ENCODE measurements at regions not wholly inside any gene's neighbourhood (a gene's known extent, or its start where the extent isn't known, plus 50 kb on each side); places are given as distances from the start of the nearest gene placed in this dataset.

DNA sequence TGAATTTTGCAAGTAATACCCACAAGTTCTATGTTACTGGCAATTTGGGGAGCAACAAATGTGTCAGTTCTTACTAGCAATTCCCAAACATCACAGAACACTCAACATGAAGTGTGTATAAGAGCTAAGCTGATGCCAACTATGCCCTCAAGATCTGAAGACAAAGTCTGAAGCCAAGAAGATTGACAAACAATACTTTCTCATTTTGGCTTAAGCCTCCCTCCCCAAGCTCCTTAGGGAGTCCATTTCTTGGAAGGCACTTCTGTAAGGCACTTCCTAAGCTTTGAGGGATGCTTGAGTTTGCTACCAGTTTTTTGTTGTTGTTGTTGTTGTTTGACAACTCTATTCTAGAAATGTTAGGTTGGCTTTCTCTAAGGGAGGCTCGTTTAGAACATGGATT, 154.4 kb upstream of the ZNF644 start:
- Histone ChIP-seq H3K56ac (replicated peaks; ENCODE audit: insufficient read length, low read depth, low read length) (no peak overlapping the region), H3K4me1 (replicated peaks in 1 of 4; ENCODE audit: control insufficient read depth in 3 of 4, insufficient read depth in 4 of 4, low read length in 3 of 4) (no peaks in the 10 kb centered on the region), H2BK5ac (ENCODE audit: low read depth, low read length) (no peak overlapping the region), H4K8ac (ENCODE audit: extremely low read depth, insufficient read depth, low read length) (no peak overlapping the region), H3K23ac (ENCODE audit: insufficient read length) (no peak overlapping the region), H3K79me1 (ENCODE audit: low read depth, low read length) (no peaks in the 10 kb centered on the region), H4K20me1 (replicated peaks in 1 of 2; ENCODE audit: control insufficient read depth in 1 of 2, insufficient read depth in 2 of 2, low read length in 2 of 2) (no peaks in the 10 kb centered on the region), H2AFZ (ENCODE audit: low read length) (no peak overlapping the region), H2BK120ac (replicated peaks; ENCODE audit: low read depth, low read length) (no peak overlapping the region), H3K4me2 (ENCODE audit: insufficient read depth in 1 of 2, low read depth in 2 of 2, low read length in 2 of 2) (no peak overlapping the region), H3K23me2 (ENCODE audit: low read depth, low read length) (no peaks in the 10 kb centered on the region), H4K91ac (replicated peaks; ENCODE audit: insufficient read length, low read length) (no peak overlapping the region), H3K36me3 (ENCODE audit: control insufficient read depth in 2 of 4, insufficient read depth in 4 of 4, low read length in 3 of 4) (no peaks in the 10 kb centered on the region), H3K79me2 (ENCODE audit: control insufficient read depth in 1 of 2, insufficient read depth in 2 of 2, low read length in 2 of 2) (no peaks in the 10 kb centered on the region), H2BK20ac (ENCODE audit: low read length) (no peak overlapping the region), H3K27me3 (replicated peaks in 1 of 4; ENCODE audit: control insufficient read depth in 3 of 4, extremely low read depth in 1 of 4, insufficient read depth in 3 of 4, low read length in 3 of 4) (no peaks in the 10 kb centered on the region), H2AK5ac (ENCODE audit: low read depth, low read length) (no peak overlapping the region), H3K27ac (ENCODE audit: low read depth, low read length) (no peak overlapping the region), H2BK12ac (ENCODE audit: low read depth, low read length) (no peak overlapping the region), H2BK15ac (ENCODE audit: low read length) (no peak overlapping the region), H3K9ac (replicated peaks in 1 of 4; ENCODE audit: extremely low read depth in 1 of 4, low read depth in 3 of 4, low read length in 3 of 4) (no peak overlapping the region), H3K4me3 (ENCODE audit: extremely low read depth in 1 of 4, insufficient read depth in 2 of 4, low read depth in 3 of 4, low read length in 4 of 4) (no peak overlapping the region), H3K9me3 (ENCODE audit: insufficient read depth in 2 of 2, low read depth in 1 of 2, low read length in 1 of 2) (no peaks in the 10 kb centered on the region), H3K4ac (replicated peaks; ENCODE audit: insufficient read length, low read depth, low read length) (no peak overlapping the region), H3K14ac (ENCODE audit: insufficient read length) (no peak overlapping the region), H3K18ac (ENCODE audit: extremely low read depth, low read length) (no peak overlapping the region), H4K5ac (ENCODE audit: insufficient read length, low read depth, low read length) (no peak overlapping the region)
- DNase-seq (ENCODE audit: low read depth in 1 of 2, low spot score in 2 of 2) (no peak), FAIRE-seq (no peak)
- ChIA-PET POLR2A (ENCODE audit: partially characterized antibody) (no interaction called here), CTCF (ENCODE audit: partially characterized antibody) (interaction anchor here (1.1 to 7.8 kb wide), 4 partner anchors 11 to 103 kb away, joined by 5 to 56 read pairs (median 16); no protein-coding TSS in a partner anchor)
- WGBS, 2 experiments (ENCODE audit: extremely low coverage in 1 of 2, insufficient coverage in 1 of 2, insufficient read length in 1 of 2, insufficient replicate concordance in 2 of 2, low coverage in 1 of 2, low lambda C conversion rate in 2 of 2, missing lambda C conversion rate in 1 of 2) = 84% methylated on average over 1 of the region's 1 CpG; no CpG with 5 or more reads in 1 of the 2 experiments
- TF ChIP-seq HDAC6 (IDR thresholded peaks at IDR 0.05; ENCODE audit: low read depth, low read length) (no peak), BCL11A (IDR thresholded peaks at IDR 0.05; ENCODE audit: low read depth in 2 of 2, low read length in 2 of 2) (no peak)

All from H1 (cell line).